ENCODE measurements at regions not wholly inside any gene's neighbourhood (a gene's known extent, or its start where the extent isn't known, plus 50 kb on each side); places are given as distances from the start of the nearest gene placed in this dataset.

DNA sequence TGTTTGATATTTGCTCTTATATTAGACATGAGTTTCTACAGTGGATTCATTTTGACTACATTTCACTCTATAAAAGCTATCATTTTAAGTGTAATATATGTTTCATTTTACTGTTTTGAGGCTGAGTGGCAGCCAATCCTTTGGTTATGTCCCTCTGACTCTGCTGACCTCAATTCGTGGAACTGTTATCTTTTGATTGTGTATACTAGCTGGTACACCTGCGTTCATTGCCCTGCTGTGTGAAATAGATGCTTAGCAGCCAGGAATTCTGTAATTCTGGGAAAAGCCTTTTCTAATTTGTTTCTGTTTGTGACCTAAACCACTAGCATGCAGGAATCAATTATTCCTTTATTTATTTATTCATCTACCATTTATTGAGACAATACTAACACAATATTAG lies 269.4 kb upstream of the CT83 start:
- Histone ChIP-seq H3K23me2 (ENCODE audit: insufficient read length, low read depth, low read length, poor library complexity, severe bottlenecking) (no peaks in the 10 kb centered on the region), H2BK5ac (ENCODE audit: insufficient read length, low read length) (no peak overlapping the region), H2AK5ac (ENCODE audit: insufficient read length, low read length) (no peak overlapping the region), H3K4me2 (ENCODE audit: insufficient read depth, insufficient read length, low read length) (no peak overlapping the region), H3K4ac (ENCODE audit: low read depth, low read length) (no peak overlapping the region), H3K79me2 (ENCODE audit: insufficient read depth, low read length) (no peaks in the 10 kb centered on the region), H3K14ac (ENCODE audit: insufficient read depth, low read length) (no peak overlapping the region), H3K27me3 (ENCODE audit: insufficient read depth, low read length) (no peaks in the 10 kb centered on the region), H2AFZ (ENCODE audit: low read length) (no peak overlapping the region), H3T11ph (ENCODE audit: low read length) (no peak overlapping the region), H2BK12ac (ENCODE audit: insufficient read length, low read depth, low read length) (no peak overlapping the region), H3K23ac (ENCODE audit: insufficient read length, low read depth, low read length) (no peak overlapping the region), H2BK120ac (ENCODE audit: low read depth, low read length, poor library complexity, severe bottlenecking) (no peak overlapping the region), H4K8ac (replicated peaks; ENCODE audit: insufficient read length, low read depth, low read length) (no peak overlapping the region), H3K18ac (ENCODE audit: insufficient read length, low read depth, low read length) (no peak overlapping the region), H3K56ac (ENCODE audit: insufficient read length, low read depth, low read length) (no peak overlapping the region), H4K20me1 (ENCODE audit: control insufficient read depth, insufficient read depth, insufficient read length) (no peaks in the 10 kb centered on the region), H4K91ac (ENCODE audit: insufficient read length, low read depth, low read length) (no peak overlapping the region), H3K9ac (ENCODE audit: extremely low read depth, insufficient read length, low read length) (no peak overlapping the region), H3K4me1 (ENCODE audit: insufficient read depth, low read length) (no peaks in the 10 kb centered on the region), H4K5ac (ENCODE audit: insufficient read length, low read depth, low read length) (no peak overlapping the region), H3K9me3 (ENCODE audit: control insufficient read depth, low read depth, low read length) (no peaks in the 10 kb centered on the region), H3K79me1 (ENCODE audit: insufficient read depth, low read depth, low read length, poor library complexity, severe bottlenecking) (no peaks in the 10 kb centered on the region), H2BK20ac (ENCODE audit: low read depth, low read length, poor library complexity, severe bottlenecking) (no peak overlapping the region), H2BK15ac (ENCODE audit: low read depth, low read length) (no peak overlapping the region), H3K27ac (ENCODE audit: insufficient read length, low read depth, low read length) (no peak overlapping the region)
- TF ChIP-seq CTCF (conservative IDR thresholded peaks at IDR 0.05) = no peak
- Mint-ChIP-seq H3K27me3 (ENCODE audit: low read depth) (no peaks in the 10 kb centered on the region), H3K4me3 (no peak overlapping the region), H3K36me3 (ENCODE audit: insufficient read depth in 1 of 3, low read depth in 3 of 3) (peaks cover 6 to 8% (median 7%) of the 10 kb centered on the region in 3 experiments; a peak in 6 of 7 replicates), H3K9me3 (peaks cover 4 to 11% of the 10 kb centered on the region in 2 experiments; a peak in 4 of 5 replicates), H3K4me1 (peaks cover 4 to 6% of the 10 kb centered on the region in 2 experiments; a peak in 3 of 4 replicates), H3K27ac (no peak overlapping the region)
- WGBS (ENCODE audit: extremely low coverage, insufficient read length, low lambda C conversion rate) = no CpG with 5 or more reads among the region's 2 CpGs
- DNase-seq = no peak
